ENCODE measurements at regions not wholly inside any gene's neighbourhood (a gene's known extent, or its start where the extent isn't known, plus 50 kb on each side); places are given as distances from the start of the nearest gene placed in this dataset.

GRCh38 chr22:27348634-27349033 is 452.9 kb downstream of the MN1 start:
- H3K18ac ChIP-seq (ENCODE audit: extremely low read depth, low read length): no peak overlapping the region
- H3K4ac ChIP-seq (replicated peaks; ENCODE audit: insufficient read length, low read depth, low read length): no peak overlapping the region
- no peak overlapping the region for H3K4me3 ChIP-seq (ENCODE audit: extremely low read depth in 1 of 4, insufficient read depth in 2 of 4, low read depth in 3 of 4, low read length in 4 of 4)
- H4K8ac ChIP-seq (ENCODE audit: extremely low read depth, insufficient read depth, low read length): no peak overlapping the region
- no peak overlapping the region for H3K23ac ChIP-seq (ENCODE audit: insufficient read length)
- no peak overlapping the region for H2BK15ac ChIP-seq (ENCODE audit: low read length)
- H4K91ac ChIP-seq (replicated peaks; ENCODE audit: insufficient read length, low read length): no peak overlapping the region
- H3K56ac ChIP-seq (replicated peaks; ENCODE audit: insufficient read length, low read depth, low read length): no peak overlapping the region
- no peak overlapping the region for H2BK20ac ChIP-seq (ENCODE audit: low read length)
- no peak overlapping the region for H2BK12ac ChIP-seq (ENCODE audit: low read depth, low read length)
- ChIA-PET POLR2A (ENCODE audit: partially characterized antibody) (no interaction called here), CTCF (ENCODE audit: partially characterized antibody) (no interaction called here)
- H4K5ac ChIP-seq (ENCODE audit: insufficient read length, low read depth, low read length): no peak overlapping the region
- FAIRE-seq (no peak), DNase-seq (ENCODE audit: low read depth in 1 of 2, low spot score in 2 of 2) (no peak)
- H2AK5ac ChIP-seq (ENCODE audit: low read depth, low read length): no peak overlapping the region
- H3K36me3 ChIP-seq (ENCODE audit: control insufficient read depth in 2 of 4, insufficient read depth in 4 of 4, low read length in 3 of 4): no peaks in the 10 kb centered on the region
- no peaks in the 10 kb centered on the region for H3K4me1 ChIP-seq (replicated peaks in 1 of 4; ENCODE audit: control insufficient read depth in 3 of 4, insufficient read depth in 4 of 4, low read length in 3 of 4)
- H3K4me2 ChIP-seq (ENCODE audit: insufficient read depth in 1 of 2, low read depth in 2 of 2, low read length in 2 of 2): no peak overlapping the region
- no peak overlapping the region for H2BK120ac ChIP-seq (replicated peaks; ENCODE audit: low read depth, low read length)
- H3K14ac ChIP-seq (ENCODE audit: insufficient read length): no peak overlapping the region
- H4K20me1 ChIP-seq (replicated peaks in 1 of 2; ENCODE audit: control insufficient read depth in 1 of 2, insufficient read depth in 2 of 2, low read length in 2 of 2): no peaks in the 10 kb centered on the region
- no peak for TF ChIP-seq TAF7 (optimal IDR thresholded peaks at IDR 0.05; ENCODE audit: borderline replicate concordance, low read depth, low read length)
- TF ChIP-seq SUZ12 (IDR thresholded peaks at IDR 0.05; ENCODE audit: low read length): no peak
- TF ChIP-seq SP1 (IDR thresholded peaks at IDR 0.05; ENCODE audit: low read depth, low read length): no peak
- TF ChIP-seq RFX5 (IDR thresholded peaks at IDR 0.05; ENCODE audit: borderline replicate concordance, low read depth, low read length): no peak
- no peak for TF ChIP-seq CTBP2 (IDR thresholded peaks at IDR 0.05; ENCODE audit: borderline replicate concordance, insufficient read depth, insufficient read length, low read length)
- TF ChIP-seq CHD1 (IDR thresholded peaks at IDR 0.05; ENCODE audit: low read depth, low read length): no peak
- TF ChIP-seq EGR1 (IDR thresholded peaks at IDR 0.05; ENCODE audit: borderline replicate concordance, low read depth, low read length): no peak
- TF ChIP-seq KDM4A (IDR thresholded peaks at IDR 0.05; ENCODE audit: low read depth, low read length, severe bottlenecking): no peak
- no peak for TF ChIP-seq KDM1A (IDR thresholded peaks at IDR 0.05; ENCODE audit: borderline replicate concordance, low read length)
- no peaks in the 10 kb centered on the region for H3K23me2 ChIP-seq (ENCODE audit: low read depth, low read length)
- H3K79me1 ChIP-seq (ENCODE audit: low read depth, low read length): no peaks in the 10 kb centered on the region
- H3K27ac ChIP-seq (ENCODE audit: low read depth, low read length): no peak overlapping the region
- no peak overlapping the region for H3K9ac ChIP-seq (replicated peaks in 1 of 4; ENCODE audit: extremely low read depth in 1 of 4, low read depth in 3 of 4, low read length in 3 of 4)
- H2AFZ ChIP-seq (ENCODE audit: low read length): no peak overlapping the region
- H3K27me3 ChIP-seq (replicated peaks in 1 of 4; ENCODE audit: control insufficient read depth in 3 of 4, extremely low read depth in 1 of 4, insufficient read depth in 3 of 4, low read length in 3 of 4): no peaks in the 10 kb centered on the region; a peak in 1 of 7 replicates
- no peaks in the 10 kb centered on the region; a peak in 1 of 4 replicates for H3K9me3 ChIP-seq (ENCODE audit: insufficient read depth in 2 of 2, low read depth in 1 of 2, low read length in 1 of 2)
- 98% methylated on average over 3 of the region's 3 CpGs; no CpG with 5 or more reads in 1 of the 2 experiments for WGBS, 2 experiments (ENCODE audit: extremely low coverage in 1 of 2, insufficient coverage in 1 of 2, insufficient read length in 1 of 2, insufficient replicate concordance in 2 of 2, low coverage in 1 of 2, low lambda C conversion rate in 2 of 2, missing lambda C conversion rate in 1 of 2)
- no peaks in the 10 kb centered on the region for H3K79me2 ChIP-seq (ENCODE audit: control insufficient read depth in 1 of 2, insufficient read depth in 2 of 2, low read length in 2 of 2)
- no peak overlapping the region for H2BK5ac ChIP-seq (ENCODE audit: low read depth, low read length)

Measured in H1 (cell line).